GM18517 (cell line): ENCODE measurements at regions not wholly inside any gene's neighbourhood (a gene's known extent, or its start where the extent isn't known, plus 50 kb on each side); places are given as distances from the start of the nearest gene placed in this dataset.
A peak's percentile ranks its signal among the peaks of the same experiment; 100 is the strongest.

ENCODE experiments used
- ATAC-seq: cut with Tn5 transposase; IDR thresholded peaks from one replicate; pipeline ENCODE4 v1.9.1; 2021; ENCODE audit warnings: mild to moderate bottlenecking, moderate library complexity; ENCODE audit not compliant: unreplicated experiment

DNA sequence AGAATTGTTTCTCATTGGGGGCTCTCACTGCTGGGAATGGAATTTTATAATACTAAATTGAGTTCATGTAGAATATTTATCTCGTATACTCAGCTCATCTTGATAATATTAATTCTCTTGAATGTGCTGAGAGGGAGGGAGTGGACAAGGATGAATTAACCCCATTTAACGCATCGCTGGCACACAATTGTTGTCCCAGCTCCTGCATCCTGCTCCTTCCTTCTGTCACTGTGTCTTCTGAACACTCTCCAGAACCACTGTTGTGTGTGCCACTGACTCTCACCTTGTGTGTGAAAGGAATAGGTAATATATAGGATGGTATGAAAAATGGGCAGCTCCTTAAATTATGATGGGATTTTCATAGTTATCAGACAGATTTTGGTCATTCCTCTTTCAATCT, 267.3 kb downstream of the MTRR start:
- ATAC-seq = no peak

DNA sequence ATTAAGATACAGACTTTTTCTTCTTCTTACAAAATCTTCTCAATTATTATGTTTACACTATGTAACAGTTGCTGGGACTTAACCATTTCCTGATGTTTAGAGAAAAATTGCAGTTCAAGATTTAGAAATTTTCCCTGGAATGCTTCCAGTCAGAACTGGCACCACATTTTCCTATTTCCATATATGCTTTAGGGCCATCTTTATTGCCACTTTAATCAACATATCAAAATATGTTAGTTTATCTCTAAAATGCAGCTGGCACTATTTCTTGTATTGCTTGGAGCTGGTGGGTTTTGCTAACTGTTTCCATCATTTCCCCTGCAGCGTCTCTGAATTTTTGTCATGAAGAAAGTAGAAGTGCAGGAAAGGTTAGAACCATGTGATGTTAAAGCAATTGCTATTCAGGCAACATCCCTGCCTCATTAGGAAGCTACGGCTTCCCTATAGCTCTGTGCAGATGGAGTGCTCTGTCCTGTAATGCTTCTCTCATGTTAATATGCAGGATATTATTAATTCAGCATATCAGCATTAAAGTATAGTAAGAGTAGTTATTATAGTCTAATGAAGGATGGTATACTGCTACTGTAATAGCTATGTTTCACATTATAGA, 269.1 kb downstream of the MTRR start:
- no peak for ATAC-seq

DNA sequence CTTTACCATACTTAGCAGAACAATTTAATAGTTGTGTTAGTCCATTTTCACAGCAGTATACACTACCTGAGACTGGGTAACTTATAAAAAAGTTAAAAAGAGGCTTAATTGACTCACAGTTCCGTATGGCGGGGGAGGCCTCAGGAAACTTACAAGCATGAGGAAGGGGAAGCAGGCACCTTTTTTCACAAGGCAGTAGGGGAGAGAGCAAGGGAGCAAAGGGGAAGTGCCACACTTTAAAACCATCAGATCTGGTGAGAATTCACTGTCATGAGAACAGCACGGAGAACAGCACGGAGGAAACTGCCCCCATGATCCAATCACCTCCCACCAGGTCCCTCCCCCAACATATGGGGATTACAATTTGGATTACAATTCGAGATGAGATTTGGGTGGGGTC, 269.9 kb downstream of the MTRR start:
- ATAC-seq = no peak

DNA sequence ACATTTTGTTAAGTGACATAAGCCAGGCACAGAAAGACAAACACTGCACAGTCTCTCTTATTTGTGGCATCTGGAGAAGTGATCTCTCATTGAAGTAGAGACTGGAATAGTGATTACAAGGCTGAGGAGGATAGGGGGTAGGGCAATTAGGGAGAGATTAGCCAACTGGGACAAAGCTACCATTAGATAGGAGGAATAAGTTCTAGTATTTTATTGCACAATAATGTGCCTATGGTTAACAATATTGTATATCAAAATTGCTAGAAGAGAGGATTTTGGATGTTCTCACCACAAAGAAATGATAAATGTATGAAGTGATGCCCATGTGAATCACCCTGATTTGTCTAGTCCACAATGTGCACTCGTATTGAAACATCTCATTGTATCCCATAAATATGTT, 281.8 kb downstream of the MTRR start:
- no peak for ATAC-seq

DNA sequence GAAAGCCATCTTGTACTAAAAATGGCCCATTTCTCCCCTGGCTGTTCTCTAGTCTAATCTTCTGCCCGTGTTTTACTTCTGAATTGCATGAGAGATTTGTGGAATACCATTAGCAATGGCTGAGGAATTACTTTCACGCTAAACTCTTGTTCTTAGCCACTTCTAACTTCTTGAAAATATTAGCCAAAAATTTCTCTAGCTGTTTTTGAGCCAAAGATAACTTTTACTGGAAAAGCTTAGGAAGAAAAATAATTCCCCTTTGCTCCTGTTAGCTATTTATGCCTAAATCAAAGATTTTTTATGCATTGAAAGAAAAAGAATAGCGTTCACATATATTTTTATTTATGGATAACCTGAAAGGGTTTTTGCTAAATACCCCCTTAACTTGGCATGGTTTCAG, 287.8 kb downstream of the MTRR start:
- no peak for ATAC-seq

DNA sequence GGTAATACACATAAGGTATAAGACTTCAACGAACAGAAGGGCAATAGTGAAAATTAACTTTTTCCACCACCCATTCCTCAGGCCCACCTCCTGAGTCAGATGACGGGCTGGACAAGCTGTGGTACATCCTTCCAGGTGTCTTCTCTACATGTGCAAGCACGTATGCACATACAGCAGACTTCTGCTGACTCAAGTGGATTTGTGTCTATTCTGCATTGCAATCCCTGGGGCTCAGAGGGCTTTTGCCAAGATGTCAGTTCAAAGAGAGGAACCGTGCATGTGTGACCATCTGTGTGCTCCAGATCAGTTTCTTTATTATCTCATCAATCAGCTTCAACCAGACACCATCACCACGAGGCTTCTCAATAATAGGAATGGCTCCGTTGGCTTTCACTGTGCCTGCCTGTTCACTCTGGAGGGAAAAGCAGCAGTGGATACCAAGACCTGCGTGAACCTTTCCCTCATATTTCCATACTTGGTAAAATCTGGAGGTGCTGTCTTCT, 288.4 kb downstream of the MTRR start:
- ATAC-seq = no peak

DNA sequence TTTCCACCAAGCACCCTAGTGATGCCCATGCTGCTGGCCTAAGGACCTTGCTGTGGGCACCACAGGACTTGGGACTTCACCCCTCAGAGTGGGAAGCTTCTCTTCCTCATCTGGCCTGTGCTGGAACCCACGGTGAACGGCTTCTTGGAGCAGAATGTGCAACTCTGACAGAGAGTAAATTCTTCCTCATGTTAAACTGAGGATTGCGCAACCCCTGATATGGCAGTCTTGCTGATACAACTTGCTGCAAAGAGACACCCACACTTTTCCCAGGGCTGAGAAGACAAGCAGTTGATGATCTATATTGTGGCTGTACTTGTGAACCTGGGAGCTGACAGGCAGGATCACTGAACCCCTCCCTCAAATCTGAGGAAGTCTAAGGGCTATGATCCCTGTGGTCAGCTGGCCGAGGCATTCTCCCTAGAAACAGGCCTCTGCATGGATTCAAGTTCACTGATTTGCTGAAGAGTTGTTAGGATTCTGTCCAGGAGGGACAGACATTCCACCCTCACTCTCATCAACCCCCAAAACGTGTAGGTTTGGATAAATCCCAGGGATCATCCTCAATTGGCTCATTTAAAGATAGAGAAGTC, 307.2 kb downstream of the MTRR start:
- no peak for ATAC-seq

DNA sequence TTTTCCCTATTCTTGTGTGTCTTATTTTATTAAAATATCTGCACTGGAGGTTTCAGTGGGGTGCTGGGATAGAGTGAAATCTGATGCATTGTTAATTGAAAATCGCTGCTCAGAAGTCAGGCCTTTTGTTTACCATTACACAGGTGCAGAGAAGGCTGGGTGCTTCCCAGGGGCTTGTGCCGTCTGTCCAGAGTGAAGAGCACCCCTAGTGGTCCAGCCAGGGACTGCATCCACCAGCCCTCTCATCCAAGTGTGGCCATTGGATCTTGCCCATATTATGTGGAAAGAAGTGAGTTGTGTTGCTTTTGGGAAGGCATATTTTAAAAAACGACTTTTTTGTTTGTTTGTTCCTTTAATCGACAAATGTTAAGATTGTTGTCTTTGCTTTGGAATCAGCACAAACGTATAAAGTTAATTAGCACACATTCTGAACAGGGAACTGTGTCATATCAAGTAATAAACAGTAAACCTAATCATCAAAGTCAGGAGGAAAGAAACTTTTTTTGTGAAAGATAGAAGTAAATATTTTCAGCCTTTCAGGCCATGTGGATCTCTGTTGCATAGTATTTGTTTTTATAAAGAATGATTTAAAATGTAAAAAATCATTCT, 315.6 kb downstream of the MTRR start:
- ATAC-seq = peak; percentile 90

DNA sequence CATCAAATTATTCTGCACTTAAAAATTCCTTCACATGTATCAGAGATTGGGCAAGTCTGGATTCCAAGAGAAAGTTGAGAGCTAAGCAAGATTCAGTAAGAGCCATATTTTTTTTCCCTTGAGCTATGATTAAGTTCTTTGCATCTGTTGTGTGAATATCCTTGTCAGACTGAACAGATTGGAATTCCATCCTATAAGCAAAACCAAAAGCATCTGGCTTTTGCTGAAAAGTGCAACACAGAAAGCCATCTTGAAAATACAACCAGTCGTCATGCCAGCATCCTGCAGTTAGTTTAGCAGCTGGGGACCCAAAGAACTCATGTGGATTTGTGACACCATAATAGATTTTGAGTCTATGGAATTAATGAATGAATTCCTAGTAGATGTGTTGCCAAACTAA, 316.9 kb downstream of the MTRR start:
- no peak for ATAC-seq

DNA sequence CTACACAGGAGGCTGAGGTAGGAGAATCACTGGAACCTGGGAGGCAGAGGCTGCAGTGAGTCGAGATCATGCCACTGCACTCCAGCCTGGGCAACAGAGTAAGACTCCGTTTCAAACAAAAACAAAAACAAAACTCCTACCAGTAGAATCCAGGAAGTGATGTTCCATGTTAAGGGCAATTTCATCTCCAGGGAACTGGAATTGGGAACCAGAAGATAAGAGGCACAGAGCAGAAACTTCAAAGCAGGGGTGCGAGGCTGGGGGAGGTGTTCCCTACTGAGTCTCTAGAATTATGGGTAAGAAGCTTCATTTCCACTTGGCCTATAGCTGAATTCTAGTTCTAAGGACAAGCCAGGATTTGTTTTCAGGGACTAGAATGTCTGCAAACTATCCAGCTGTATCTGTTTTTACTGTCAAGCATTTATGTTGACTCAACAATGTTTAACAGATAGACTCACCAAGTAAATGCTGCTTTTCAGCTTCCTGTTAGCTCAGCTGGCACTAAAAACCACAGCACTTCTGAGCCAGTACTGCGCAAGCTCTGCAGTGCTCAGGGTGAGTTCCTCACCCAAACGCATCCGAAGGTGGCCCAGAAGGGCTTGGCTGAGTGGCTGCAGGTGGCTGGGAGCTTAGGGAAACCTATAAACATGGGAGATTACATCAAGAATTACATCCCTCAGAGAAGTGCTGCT, 320.1 kb downstream of the MTRR start:
- no peak for ATAC-seq

DNA sequence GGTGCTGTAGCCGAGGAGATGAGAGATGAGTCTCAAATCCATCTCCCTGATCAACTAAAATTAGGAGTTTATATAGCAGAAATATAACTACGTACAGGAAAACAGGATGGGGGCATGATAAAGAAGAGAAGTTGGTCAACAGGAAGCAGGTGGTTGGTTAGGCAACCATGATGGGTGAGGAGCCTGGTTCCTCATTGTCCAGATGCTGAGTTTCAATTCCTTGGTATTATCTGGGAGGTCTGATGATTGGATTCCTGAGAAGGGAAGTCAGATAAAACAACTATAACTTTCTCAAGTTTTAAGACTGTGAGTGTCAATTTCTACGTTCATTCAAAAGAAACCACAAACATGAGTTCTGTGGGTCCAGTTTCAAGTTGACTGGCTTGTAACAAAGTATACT, 323.9 kb downstream of the MTRR start:
- no peak for ATAC-seq

DNA sequence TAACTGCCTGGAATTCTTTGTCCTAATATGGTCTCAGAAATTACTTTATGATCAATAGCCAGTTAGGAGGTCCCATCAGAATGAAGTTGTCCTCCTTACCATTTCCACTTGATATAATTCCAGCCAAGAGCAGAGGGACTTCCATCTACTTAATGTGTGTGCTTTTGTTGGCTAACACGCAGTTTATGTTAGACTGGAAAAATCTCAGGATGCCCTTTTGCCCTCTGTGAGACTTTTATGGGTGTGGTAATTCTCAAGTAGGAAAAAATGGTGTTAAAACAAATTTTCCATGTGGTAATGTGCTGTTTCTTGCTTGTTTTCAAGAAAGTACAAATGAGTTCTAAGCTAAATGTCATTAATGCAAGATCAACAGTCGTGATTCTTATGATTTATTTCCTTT, 327.1 kb downstream of the MTRR start:
- no peak for ATAC-seq

DNA sequence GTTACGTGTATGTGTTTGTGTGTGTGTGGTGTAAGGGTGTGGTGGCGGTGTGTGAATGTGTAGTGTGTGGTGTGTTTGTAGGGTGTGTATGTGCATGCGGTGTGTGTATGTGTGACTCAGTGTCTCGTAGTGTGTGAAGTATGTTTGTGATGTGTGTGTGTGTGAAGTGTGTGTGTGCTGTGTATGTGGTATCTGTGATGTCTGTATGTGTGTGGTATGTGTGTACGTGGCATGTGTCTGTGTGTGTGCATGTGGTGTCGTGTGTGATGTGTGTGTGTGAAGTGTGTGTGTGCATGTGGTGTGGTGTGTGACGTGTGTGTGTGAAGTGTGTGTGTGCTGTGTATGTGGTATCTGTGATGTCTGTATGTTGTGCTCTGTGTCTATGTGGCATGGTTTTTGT, 339.4 kb downstream of the MTRR start:
- no peak for ATAC-seq

DNA sequence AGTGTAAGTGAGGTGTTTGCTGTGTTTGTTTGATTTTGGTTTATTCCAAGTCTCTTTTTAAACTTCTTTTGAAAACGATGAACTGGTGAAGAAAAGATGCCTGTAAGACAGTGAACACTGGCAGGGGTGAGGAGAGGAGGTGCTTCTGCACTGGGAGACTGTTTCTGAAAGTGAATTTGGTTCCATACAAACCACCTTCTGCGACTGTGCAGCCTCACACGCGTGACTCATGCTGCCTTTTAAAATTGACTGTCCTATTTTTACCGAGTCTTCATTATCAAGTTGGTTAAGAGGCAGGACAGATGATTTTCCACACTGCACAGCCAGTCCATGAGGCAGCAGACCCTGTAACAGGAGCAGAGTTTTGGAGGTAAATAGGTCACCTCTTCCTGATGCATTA, 340.6 kb downstream of the MTRR start:
- ATAC-seq = no peak

DNA sequence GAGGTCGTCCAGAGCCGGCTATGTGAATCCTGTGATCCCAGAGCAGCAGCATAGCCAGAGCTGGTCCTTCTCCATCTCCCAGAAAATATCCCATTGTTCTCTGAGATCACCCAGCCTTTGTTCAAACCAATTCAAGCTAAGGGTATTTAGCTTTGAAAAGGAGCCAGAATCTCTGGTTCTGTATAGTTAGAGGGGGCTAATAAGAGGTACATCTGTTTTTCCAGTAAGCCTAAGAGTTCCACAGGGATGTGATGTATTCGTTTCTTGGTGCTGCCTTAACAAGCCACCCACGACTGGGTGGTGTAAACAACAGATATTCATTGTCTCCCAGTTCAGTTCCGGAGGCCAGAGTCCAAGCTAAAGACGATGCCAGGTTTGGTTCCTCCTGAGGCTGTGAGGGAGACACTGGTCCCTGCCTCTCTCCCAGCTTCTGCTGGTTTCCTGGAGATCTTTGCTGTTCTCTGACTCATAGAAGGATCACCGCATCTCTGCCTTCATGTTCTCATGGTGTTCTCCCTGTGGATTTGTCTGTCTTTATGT, 344.8 kb downstream of the MTRR start:
- no peak for ATAC-seq

DNA sequence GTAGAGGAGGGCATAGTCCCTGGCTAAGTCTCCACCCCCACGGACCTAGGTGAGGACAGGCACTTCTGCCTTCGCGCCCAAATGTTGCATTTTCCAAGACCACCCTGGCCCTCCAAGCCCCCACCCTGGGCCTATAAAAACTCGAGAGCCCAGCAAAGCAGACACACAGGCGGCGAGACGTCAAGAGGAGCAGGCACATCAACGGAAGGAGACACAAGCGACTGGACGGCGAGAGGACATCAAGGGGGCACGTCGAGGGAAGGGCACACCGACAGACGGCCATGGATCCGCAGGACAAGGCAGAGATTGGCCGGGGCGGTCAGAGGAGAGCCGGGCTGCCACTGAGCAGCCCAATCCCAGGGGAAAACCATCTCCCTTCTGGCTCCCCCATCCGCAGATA, 348.0 kb downstream of the MTRR start:
- ATAC-seq = no peak

DNA sequence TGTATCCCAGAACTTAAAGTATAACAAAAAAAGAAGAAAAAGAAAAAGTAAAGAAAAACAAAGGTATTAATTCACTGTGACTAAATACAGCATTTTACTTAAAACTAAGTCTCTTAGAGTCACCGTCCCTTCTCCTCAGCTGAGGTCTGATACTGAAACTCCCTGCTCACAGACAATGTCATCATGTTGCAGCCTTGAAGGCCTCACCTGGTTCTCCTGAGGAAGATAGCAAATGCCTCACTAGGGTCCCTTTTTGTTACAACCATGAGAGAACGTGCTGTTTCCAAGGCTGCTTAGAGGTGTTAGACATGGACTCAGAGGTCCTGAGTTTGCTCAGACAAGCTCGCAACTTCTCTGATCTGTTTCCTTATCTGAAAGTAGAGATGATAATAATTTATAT, 357.2 kb downstream of the MTRR start:
- ATAC-seq = no peak

DNA sequence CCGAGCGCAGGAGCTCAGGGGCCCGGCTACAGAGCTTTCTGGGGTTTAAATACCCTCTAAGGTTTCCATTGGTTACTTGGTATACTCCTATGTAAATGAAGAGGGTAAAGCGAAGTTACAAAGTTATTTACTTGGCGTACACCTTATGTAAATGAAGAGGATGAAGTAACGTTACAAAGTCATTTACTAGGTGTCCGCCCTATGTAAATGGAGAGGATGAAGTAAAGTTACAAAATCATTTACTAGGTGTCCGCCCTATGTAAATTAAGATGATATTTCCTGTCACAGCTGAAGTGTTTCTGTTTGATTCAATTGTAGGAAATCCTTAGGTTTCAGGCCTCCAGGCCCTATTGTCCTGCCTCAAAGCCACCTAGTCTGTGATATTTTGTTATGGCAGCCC, 358.2 kb downstream of the MTRR start:
- ATAC-seq = no peak

DNA sequence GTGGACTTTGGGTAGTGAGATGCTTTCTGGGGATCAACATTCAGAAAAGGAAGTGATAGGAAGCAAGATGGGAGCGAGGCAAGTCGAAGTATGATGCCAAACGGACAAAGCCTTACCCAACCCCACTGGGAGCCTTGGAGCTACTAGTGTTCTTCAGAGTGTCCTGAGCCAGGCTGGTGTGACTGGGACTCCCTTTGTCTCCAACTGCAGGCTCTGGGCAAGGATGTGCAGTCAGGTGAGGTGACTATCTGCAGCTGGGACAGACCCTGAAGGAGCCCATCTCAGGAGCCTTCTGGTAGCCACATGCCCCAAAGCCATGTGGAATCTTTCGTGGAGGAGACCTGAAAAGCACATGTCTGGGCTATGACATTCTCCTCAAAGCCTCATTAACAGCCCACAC, 360.6 kb downstream of the MTRR start:
- ATAC-seq = no peak

DNA sequence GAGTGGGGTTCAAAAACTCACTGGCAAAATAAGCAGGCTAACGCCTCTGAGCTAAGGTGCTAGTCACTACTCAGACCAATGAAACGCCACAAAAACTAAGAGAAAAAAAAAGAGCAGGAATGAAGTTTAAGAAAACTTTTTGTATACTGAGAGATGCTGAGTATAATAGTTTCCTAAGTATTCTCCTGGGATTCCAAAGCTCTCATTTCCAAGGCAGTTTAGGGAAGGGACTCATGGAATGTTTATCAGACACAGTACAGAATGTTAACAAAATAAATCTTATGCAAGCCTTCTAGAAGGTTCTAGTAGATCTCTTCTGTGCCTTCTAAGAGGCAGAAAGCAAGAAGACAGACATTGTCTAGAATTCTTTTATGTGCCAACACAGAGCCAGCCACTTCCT, 361.9 kb downstream of the MTRR start:
- ATAC-seq = no peak

DNA sequence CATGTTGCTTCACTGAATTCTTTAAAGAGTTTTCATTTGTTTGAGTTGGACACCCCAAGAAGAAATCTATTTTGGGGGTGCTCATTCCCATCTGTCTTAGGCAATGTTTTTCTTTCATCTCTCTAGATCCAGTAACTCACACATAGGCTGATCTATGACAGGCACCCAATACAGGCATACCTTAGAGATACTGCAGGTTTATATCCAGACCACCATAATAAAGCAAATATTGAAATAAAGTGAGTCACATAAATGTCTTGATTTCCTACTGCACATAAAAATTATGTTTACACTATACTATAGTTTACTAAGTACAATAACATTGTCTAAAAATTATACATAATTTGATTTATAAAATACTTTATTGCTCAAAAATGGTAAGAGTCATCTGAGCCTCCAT, 364.5 kb downstream of the MTRR start:
- no peak for ATAC-seq
